ENCODE measurements at regions not wholly inside any gene's neighbourhood (a gene's known extent, or its start where the extent isn't known, plus 50 kb on each side); places are given as distances from the start of the nearest gene placed in this dataset.

DNA sequence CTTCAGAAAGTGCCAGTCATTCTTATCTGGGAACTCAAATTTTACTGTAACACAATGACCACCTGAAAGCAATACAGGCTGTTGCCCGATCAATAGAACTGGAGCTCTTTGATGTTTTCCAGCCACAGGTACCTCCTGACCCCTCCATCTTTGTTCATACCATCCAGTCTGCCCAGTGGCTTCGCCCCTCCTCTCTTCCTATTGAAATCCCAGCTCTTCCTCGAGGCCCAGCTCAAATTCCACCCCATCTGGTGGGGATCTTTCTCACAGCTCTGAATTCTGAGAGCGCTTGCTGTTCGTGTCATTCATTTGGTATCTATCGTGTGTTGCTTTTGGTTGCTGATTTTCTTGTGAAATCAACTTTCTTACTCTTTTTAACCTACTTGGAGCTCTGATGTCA lies 87.9 kb upstream of the CNKSR3 start:
- TF ChIP-seq TAF1 (conservative IDR thresholded peaks at IDR 0.05), result no peak
- no peak for TF ChIP-seq RXRA (IDR thresholded peaks at IDR 0.05)
- no peak for TF ChIP-seq NR2F2 (IDR thresholded peaks at IDR 0.05)
- TF ChIP-seq, protein P1, sequence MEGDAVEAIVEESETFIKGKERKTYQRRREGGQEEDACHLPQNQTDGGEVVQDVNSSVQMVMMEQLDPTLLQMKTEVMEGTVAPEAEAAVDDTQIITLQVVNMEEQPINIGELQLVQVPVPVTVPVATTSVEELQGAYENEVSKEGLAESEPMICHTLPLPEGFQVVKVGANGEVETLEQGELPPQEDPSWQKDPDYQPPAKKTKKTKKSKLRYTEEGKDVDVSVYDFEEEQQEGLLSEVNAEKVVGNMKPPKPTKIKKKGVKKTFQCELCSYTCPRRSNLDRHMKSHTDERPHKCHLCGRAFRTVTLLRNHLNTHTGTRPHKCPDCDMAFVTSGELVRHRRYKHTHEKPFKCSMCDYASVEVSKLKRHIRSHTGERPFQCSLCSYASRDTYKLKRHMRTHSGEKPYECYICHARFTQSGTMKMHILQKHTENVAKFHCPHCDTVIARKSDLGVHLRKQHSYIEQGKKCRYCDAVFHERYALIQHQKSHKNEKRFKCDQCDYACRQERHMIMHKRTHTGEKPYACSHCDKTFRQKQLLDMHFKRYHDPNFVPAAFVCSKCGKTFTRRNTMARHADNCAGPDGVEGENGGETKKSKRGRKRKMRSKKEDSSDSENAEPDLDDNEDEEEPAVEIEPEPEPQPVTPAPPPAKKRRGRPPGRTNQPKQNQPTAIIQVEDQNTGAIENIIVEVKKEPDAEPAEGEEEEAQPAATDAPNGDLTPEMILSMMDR (IDR thresholded peaks at IDR 0.05; ENCODE audit: low read depth, low read length, missing input control), result no peak
- TF ChIP-seq, protein P2, sequence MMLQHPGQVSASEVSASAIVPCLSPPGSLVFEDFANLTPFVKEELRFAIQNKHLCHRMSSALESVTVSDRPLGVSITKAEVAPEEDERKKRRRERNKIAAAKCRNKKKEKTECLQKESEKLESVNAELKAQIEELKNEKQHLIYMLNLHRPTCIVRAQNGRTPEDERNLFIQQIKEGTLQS (IDR thresholded peaks at IDR 0.05), result no peak
- no peak for TF ChIP-seq JUND (IDR thresholded peaks at IDR 0.05)
- TF ChIP-seq EGR1 (IDR thresholded peaks at IDR 0.05; ENCODE audit: low read depth in 2 of 2), result no peak
- no peak for TF ChIP-seq FOXA2 (IDR thresholded peaks at IDR 0.05)
- TF ChIP-seq, protein P3, sequence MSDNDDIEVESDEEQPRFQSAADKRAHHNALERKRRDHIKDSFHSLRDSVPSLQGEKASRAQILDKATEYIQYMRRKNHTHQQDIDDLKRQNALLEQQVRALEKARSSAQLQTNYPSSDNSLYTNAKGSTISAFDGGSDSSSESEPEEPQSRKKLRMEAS (IDR thresholded peaks at IDR 0.05), result no peak
- TF ChIP-seq YY1 (IDR thresholded peaks at IDR 0.05), result no peak
- TF ChIP-seq, protein P4, sequence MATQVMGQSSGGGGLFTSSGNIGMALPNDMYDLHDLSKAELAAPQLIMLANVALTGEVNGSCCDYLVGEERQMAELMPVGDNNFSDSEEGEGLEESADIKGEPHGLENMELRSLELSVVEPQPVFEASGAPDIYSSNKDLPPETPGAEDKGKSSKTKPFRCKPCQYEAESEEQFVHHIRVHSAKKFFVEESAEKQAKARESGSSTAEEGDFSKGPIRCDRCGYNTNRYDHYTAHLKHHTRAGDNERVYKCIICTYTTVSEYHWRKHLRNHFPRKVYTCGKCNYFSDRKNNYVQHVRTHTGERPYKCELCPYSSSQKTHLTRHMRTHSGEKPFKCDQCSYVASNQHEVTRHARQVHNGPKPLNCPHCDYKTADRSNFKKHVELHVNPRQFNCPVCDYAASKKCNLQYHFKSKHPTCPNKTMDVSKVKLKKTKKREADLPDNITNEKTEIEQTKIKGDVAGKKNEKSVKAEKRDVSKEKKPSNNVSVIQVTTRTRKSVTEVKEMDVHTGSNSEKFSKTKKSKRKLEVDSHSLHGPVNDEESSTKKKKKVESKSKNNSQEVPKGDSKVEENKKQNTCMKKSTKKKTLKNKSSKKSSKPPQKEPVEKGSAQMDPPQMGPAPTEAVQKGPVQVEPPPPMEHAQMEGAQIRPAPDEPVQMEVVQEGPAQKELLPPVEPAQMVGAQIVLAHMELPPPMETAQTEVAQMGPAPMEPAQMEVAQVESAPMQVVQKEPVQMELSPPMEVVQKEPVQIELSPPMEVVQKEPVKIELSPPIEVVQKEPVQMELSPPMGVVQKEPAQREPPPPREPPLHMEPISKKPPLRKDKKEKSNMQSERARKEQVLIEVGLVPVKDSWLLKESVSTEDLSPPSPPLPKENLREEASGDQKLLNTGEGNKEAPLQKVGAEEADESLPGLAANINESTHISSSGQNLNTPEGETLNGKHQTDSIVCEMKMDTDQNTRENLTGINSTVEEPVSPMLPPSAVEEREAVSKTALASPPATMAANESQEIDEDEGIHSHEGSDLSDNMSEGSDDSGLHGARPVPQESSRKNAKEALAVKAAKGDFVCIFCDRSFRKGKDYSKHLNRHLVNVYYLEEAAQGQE (IDR thresholded peaks at IDR 0.05), result no peak
- TF ChIP-seq FOXA1 (IDR thresholded peaks at IDR 0.05), result no peak
- no peak for TF ChIP-seq HNF4A (conservative IDR thresholded peaks at IDR 0.05)
- no peak for TF ChIP-seq GABPA (IDR thresholded peaks at IDR 0.05 in 1 of 2, conservative IDR thresholded peaks at IDR 0.05 in 1 of 2)
- TF ChIP-seq RAD21 (IDR thresholded peaks at IDR 0.05), result no peak
- TF ChIP-seq HNF4G (IDR thresholded peaks at IDR 0.05), result no peak
- TF ChIP-seq, protein P5, sequence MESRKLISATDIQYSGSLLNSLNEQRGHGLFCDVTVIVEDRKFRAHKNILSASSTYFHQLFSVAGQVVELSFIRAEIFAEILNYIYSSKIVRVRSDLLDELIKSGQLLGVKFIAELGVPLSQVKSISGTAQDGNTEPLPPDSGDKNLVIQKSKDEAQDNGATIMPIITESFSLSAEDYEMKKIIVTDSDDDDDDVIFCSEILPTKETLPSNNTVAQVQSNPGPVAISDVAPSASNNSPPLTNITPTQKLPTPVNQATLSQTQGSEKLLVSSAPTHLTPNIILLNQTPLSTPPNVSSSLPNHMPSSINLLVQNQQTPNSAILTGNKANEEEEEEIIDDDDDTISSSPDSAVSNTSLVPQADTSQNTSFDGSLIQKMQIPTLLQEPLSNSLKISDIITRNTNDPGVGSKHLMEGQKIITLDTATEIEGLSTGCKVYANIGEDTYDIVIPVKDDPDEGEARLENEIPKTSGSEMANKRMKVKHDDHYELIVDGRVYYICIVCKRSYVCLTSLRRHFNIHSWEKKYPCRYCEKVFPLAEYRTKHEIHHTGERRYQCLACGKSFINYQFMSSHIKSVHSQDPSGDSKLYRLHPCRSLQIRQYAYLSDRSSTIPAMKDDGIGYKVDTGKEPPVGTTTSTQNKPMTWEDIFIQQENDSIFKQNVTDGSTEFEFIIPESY (IDR thresholded peaks at IDR 0.05), result no peak
- Histone ChIP-seq H3K4me1 (ENCODE audit: control insufficient read depth in 4 of 4, insufficient read depth in 4 of 4, low read length in 3 of 4) (no peaks in the 10 kb centered on the region), H3K4me3 (ENCODE audit: low read depth in 1 of 3, low read length in 3 of 3) (no peak overlapping the region), H3K9ac (ENCODE audit: low read depth in 1 of 2, low read length in 2 of 2) (no peak overlapping the region), H3K9me3 (ENCODE audit: control insufficient read depth in 4 of 4, low read length in 3 of 4) (no peaks in the 10 kb centered on the region), H3K36me3 (ENCODE audit: control insufficient read depth in 4 of 4, insufficient read depth in 3 of 4, low read depth in 1 of 4, low read length in 3 of 4) (no peaks in the 10 kb centered on the region), H3K27me3 (ENCODE audit: control insufficient read depth in 4 of 4, insufficient read depth in 4 of 4, low read length in 3 of 4) (no peaks in the 10 kb centered on the region), H3K27ac (ENCODE audit: low read depth in 1 of 2, low read length in 2 of 2) (no peak overlapping the region)
- no peak for DNase-seq (ENCODE audit: low spot score)
- WGBS, result 91% methylated on average over 6 of the region's 6 CpGs

DNA sequence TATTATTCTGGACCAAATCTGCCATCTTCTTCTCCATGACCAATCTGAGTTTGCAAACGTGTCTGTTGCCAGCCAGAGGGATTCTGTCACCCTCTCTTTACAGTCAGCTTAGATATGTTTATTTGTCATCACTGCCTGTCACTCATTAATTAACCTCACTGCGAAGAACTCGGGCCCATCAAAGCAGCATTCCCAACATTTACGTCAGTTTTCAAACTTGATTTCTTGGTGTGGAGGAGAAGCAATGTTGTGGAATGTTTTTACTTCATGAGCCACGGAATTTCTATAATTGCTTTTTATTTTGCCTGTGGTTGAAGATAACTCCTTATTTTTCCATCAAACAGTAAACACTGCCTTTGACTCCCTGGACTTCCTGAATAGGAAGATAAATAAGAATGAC lies 91.8 kb upstream of the CNKSR3 start:
- no peaks in the 10 kb centered on the region for H3K9me3 ChIP-seq (ENCODE audit: control insufficient read depth in 4 of 4, low read length in 3 of 4)
- H3K36me3 ChIP-seq (ENCODE audit: control insufficient read depth in 4 of 4, insufficient read depth in 3 of 4, low read depth in 1 of 4, low read length in 3 of 4), result no peaks in the 10 kb centered on the region
- H3K4me3 ChIP-seq (ENCODE audit: low read depth in 1 of 3, low read length in 3 of 3), result no peak overlapping the region
- no peak for TF ChIP-seq GABPA (IDR thresholded peaks at IDR 0.05 in 1 of 2, conservative IDR thresholded peaks at IDR 0.05 in 1 of 2)
- H3K9ac ChIP-seq (ENCODE audit: low read depth in 1 of 2, low read length in 2 of 2), result no peak overlapping the region
- no peaks in the 10 kb centered on the region for H3K4me1 ChIP-seq (ENCODE audit: control insufficient read depth in 4 of 4, insufficient read depth in 4 of 4, low read length in 3 of 4)
- no peak for DNase-seq (ENCODE audit: low spot score)
- H3K27ac ChIP-seq (ENCODE audit: low read depth in 1 of 2, low read length in 2 of 2), result no peak overlapping the region
- 70% methylated on average over 5 of the region's 5 CpGs for WGBS
- H3K27me3 ChIP-seq (ENCODE audit: control insufficient read depth in 4 of 4, insufficient read depth in 4 of 4, low read length in 3 of 4), result no peaks in the 10 kb centered on the region
